SK-N-SH (cell line): ENCODE measurements at regions not wholly inside any gene's neighbourhood (a gene's known extent, or its start where the extent isn't known, plus 50 kb on each side); places are given as distances from the start of the nearest gene placed in this dataset.

Source experiments
- CTCF ChIA-PET: fragments of 300-600, 350-600 bp; formaldehyde crosslinking; extraction: SDS; loops from one replicate; lab custom pipeline; 2021; lab: Yijun Ruan, JAX
- POLR2A ChIA-PET: fragments of 350-600 bp; sonication (Branson Sonifier 250); formaldehyde crosslinking; extraction: SDS; loops from one replicate; lab custom pipeline; 2020; ENCODE audit warnings: antibody characterized with exemption, inconsistent platforms; lab: Yijun Ruan, JAX
- DNase-seq: peaks from one replicate; pipeline ENCODE4 v3.0.0; 2012
- H2AFZ ChIP-seq: fragments of 200-600 bp; sonication (generic); 2 replicates; pipeline ENCODE4 v1.8.1; 2016; ENCODE audit warnings: antibody characterized with exemption, mild to moderate bottlenecking, low read depth
- H3F3A ChIP-seq: fragments of 200-600 bp; sonication (generic); replicated peaks from 2 replicates; pipeline ENCODE3; 2016; ENCODE audit warnings: antibody characterized with exemption, mild to moderate bottlenecking; ENCODE audit not compliant: insufficient read depth
- H3K27ac ChIP-seq, 2 experiments: fragments of 200-500 bp in 1 of 2; fragments of 200-600 bp in 1 of 2; sonication (Bioruptor generic) in 1 of 2; sonication (generic), shearing (Covaris generic) in 1 of 2; 2 replicates each; pipeline versions ENCODE4 v1.5.1 to v1.6.1; 2014 to 2016; ENCODE audit warnings: low read depth in 2 of 2, inconsistent platforms in 1 of 2, low read length in 1 of 2, mild to moderate bottlenecking in 1 of 2, mixed read lengths in 1 of 2
- H3K27me3 ChIP-seq: fragments of 200-600 bp; sonication (generic), shearing (Covaris generic); 2 replicates; pipeline ENCODE4 v1.6.1; 2016; ENCODE audit warnings: mixed run types; ENCODE audit not compliant: insufficient read depth
- H3K36me3 ChIP-seq, 2 experiments: fragments of 200-500 bp in 1 of 2; fragments of 200-600 bp in 1 of 2; sonication (Bioruptor generic) in 1 of 2; sonication (generic) in 1 of 2; replicated peaks in 1 of 2; 2 replicates each; pipeline versions ENCODE3 to v1.5.1; 2014 to 2016; ENCODE audit warnings: low read length in 1 of 2, mild to moderate bottlenecking in 1 of 2; ENCODE audit not compliant: insufficient read depth in 2 of 2, control insufficient read depth in 1 of 2
- H3K4me1 ChIP-seq, 2 experiments: fragments of 200-500 bp in 1 of 2; fragments of 200-600 bp in 1 of 2; sonication (Bioruptor generic) in 1 of 2; sonication (generic), shearing (Covaris generic) in 1 of 2; 2 replicates each; pipeline versions ENCODE4 v1.5.1 to v1.6.1; 2014 to 2016; ENCODE audit warnings: low read depth in 1 of 2, low read length in 1 of 2, mixed run types in 1 of 2; ENCODE audit not compliant: insufficient read depth in 2 of 2, control insufficient read depth in 1 of 2
- H3K4me2 ChIP-seq: fragments of 200-600 bp; sonication (generic), shearing (Covaris generic); 2 replicates; pipeline ENCODE4 v1.6.1; 2017; ENCODE audit warnings: mixed run types
- H3K4me3 ChIP-seq, 2 experiments: fragments of 200-500 bp in 1 of 2; fragments of 200-600 bp in 1 of 2; sonication (Bioruptor generic) in 1 of 2; sonication (generic), shearing (Covaris generic) in 1 of 2; 2 replicates each; pipeline versions ENCODE4 v1.5.1 to v1.8.1; 2014 to 2016; ENCODE audit warnings: low read depth in 2 of 2, inconsistent platforms in 1 of 2, low read length in 1 of 2, mild to moderate bottlenecking in 1 of 2, mixed read lengths in 1 of 2, moderate library complexity in 1 of 2
- H3K79me2 ChIP-seq: fragments of 200-600 bp; sonication (generic); 2 replicates; pipeline ENCODE4 v1.8.1; 2017; ENCODE audit warnings: mild to moderate bottlenecking; ENCODE audit not compliant: insufficient read depth
- H3K9ac ChIP-seq: fragments of 200-600 bp; sonication (generic); 2 replicates; pipeline ENCODE4 v1.6.1; 2017; ENCODE audit warnings: mixed run types
- H3K9me2 ChIP-seq: fragments of 200-600 bp; sonication (generic); 2 replicates; pipeline ENCODE4 v1.6.1; 2017; ENCODE audit warnings: mixed run types
- H3K9me3 ChIP-seq: fragments of 200-600 bp; sonication (generic); 2 replicates; pipeline ENCODE4 v1.6.1; 2017; ENCODE audit warnings: mixed run types, mild to moderate bottlenecking, moderate library complexity
- H4K20me1 ChIP-seq: fragments of 200-600 bp; sonication (generic); 2 replicates; pipeline ENCODE4 v1.6.1; 2017; ENCODE audit warnings: mild to moderate bottlenecking, mixed run types; ENCODE audit not compliant: insufficient read depth
- ELF1 ChIP-seq: IDR thresholded peaks from 2 replicates; pipeline ENCODE4 v1.4.0; 2012
- FOXM1 ChIP-seq: IDR thresholded peaks from 2 replicates; pipeline ENCODE4 v1.4.0; 2012; ENCODE audit warnings: low read depth, mild to moderate bottlenecking
- IRF3 ChIP-seq: fragments of 150-350 bp; IDR thresholded peaks from 2 replicates; pipeline ENCODE4 v1.6.1; 2016; ENCODE audit warnings: mild to moderate bottlenecking, low read depth, low read length
- MAX ChIP-seq: IDR thresholded peaks from 2 replicates; pipeline ENCODE4 v1.4.0; 2012; ENCODE audit warnings: low read depth
- MXI1 ChIP-seq: IDR thresholded peaks from 2 replicates; pipeline ENCODE4 v1.6.1; 2012; ENCODE audit warnings: mild to moderate bottlenecking, low read depth, low read length, improper control_type of control experiment
- NRF1 ChIP-seq: IDR thresholded peaks from 2 replicates; pipeline ENCODE4 v1.6.1; 2012; ENCODE audit warnings: low read depth, mild to moderate bottlenecking, low read length
- RCOR1 ChIP-seq: fragments of 150-350 bp; IDR thresholded peaks from 2 replicates; pipeline ENCODE4 v1.6.1; 2017; ENCODE audit warnings: antibody characterized with exemption, low read length
- RXRA ChIP-seq: IDR thresholded peaks from 2 replicates; pipeline ENCODE4 v1.4.0; 2012; ENCODE audit warnings: low read depth, mild to moderate bottlenecking, borderline replicate concordance
- WGBS: methylation state at CpG from one replicate; pipeline ENCODE4 v1.1.6; 2017; ENCODE audit warnings: low lambda C conversion rate; 5-methylcytosine and 5-hydroxymethylcytosine counted together
- TF ChIP-seq, protein P1 (sequence below): IDR thresholded peaks from 2 replicates; pipeline ENCODE4; 2012
- TF ChIP-seq, protein P2 (sequence below): IDR thresholded peaks from 2 replicates; pipeline ENCODE4 v1.4.0; 2012; ENCODE audit warnings: low read depth, borderline replicate concordance

DNA sequence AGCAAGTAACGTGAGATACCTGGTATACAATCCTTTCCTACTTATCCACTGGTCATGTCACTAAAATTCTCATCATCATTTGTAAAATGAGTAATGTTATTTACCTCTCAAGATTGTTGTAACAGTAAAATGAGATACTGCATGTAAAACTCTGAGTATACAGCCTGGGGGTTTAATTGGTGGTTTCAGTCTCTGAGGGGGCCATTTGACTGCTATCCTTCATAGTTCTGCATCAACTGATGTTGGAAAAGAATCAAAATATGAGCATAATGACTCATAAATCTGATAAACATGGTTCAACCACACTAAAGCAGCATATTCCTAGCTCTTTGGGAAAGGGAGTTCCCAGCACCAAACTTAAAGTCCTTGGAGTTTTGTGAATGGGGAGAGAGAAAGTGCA is 181.0 kb upstream of the GHR start:
- H3K36me3 ChIP-seq: no peaks in the 10 kb centered on the region
- no peak overlapping the region for H3K4me2 ChIP-seq
- no peaks in the 10 kb centered on the region for H3K9me3 ChIP-seq
- no peaks in the 10 kb centered on the region for H3K4me1 ChIP-seq
- H3K79me2 ChIP-seq: no peaks in the 10 kb centered on the region
- H4K20me1 ChIP-seq: no peaks in the 10 kb centered on the region
- no peak for DNase-seq
- no peak overlapping the region for H3K27ac ChIP-seq
- H3K9ac ChIP-seq: no peak overlapping the region
- no peak for TF ChIP-seq FOXM1
- no peak for TF ChIP-seq MXI1
- TF ChIP-seq ELF1: no peak
- TF ChIP-seq RCOR1: no peak
- TF ChIP-seq, all 33 proteins: peak for 0
- Histone ChIP-seq H3F3A (no peaks in the 10 kb centered on the region), H3K27me3 (no peaks in the 10 kb centered on the region), H3K4me3 (no peak overlapping the region), H2AFZ (no peak overlapping the region), H3K9me2 (no peaks in the 10 kb centered on the region)
- ChIA-PET CTCF (interaction anchor here (1.5 kb wide), 1 partner anchor 19 kb away, joined by 3 read pairs; no protein-coding TSS in a partner anchor), POLR2A (no interaction called here)
- WGBS: 0% methylated on average over 1 of the region's 1 CpG

GRCh38 chr5:42242881-42243485 is 180.3 kb upstream of the GHR start:
- H3K27me3 ChIP-seq: no peaks in the 10 kb centered on the region
- no peaks in the 10 kb centered on the region for H3K79me2 ChIP-seq
- no peak overlapping the region for H3K27ac ChIP-seq
- no peak for TF ChIP-seq IRF3
- no peak for TF ChIP-seq MXI1
- TF ChIP-seq MAX: no peak
- TF ChIP-seq, protein P1, sequence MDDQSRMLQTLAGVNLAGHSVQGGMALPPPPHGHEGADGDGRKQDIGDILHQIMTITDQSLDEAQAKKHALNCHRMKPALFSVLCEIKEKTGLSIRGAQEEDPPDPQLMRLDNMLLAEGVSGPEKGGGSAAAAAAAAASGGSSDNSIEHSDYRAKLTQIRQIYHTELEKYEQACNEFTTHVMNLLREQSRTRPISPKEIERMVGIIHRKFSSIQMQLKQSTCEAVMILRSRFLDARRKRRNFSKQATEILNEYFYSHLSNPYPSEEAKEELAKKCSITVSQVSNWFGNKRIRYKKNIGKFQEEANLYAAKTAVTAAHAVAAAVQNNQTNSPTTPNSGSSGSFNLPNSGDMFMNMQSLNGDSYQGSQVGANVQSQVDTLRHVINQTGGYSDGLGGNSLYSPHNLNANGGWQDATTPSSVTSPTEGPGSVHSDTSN: no peak
- TF ChIP-seq, protein P2, sequence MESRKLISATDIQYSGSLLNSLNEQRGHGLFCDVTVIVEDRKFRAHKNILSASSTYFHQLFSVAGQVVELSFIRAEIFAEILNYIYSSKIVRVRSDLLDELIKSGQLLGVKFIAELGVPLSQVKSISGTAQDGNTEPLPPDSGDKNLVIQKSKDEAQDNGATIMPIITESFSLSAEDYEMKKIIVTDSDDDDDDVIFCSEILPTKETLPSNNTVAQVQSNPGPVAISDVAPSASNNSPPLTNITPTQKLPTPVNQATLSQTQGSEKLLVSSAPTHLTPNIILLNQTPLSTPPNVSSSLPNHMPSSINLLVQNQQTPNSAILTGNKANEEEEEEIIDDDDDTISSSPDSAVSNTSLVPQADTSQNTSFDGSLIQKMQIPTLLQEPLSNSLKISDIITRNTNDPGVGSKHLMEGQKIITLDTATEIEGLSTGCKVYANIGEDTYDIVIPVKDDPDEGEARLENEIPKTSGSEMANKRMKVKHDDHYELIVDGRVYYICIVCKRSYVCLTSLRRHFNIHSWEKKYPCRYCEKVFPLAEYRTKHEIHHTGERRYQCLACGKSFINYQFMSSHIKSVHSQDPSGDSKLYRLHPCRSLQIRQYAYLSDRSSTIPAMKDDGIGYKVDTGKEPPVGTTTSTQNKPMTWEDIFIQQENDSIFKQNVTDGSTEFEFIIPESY: no peak
- TF ChIP-seq RCOR1: no peak
- TF ChIP-seq NRF1: no peak
- no peak for TF ChIP-seq RXRA
- ChIA-PET CTCF (interaction anchor here (1.5 kb wide), 1 partner anchor 20 kb away, joined by 3 read pairs; no protein-coding TSS in a partner anchor), POLR2A (no interaction called here)
- no peak overlapping the region for H2AFZ ChIP-seq
- no peaks in the 10 kb centered on the region for H3K4me1 ChIP-seq
- no peak for DNase-seq
- no peaks in the 10 kb centered on the region for H3F3A ChIP-seq
- H3K36me3 ChIP-seq: no peaks in the 10 kb centered on the region
- H3K9ac ChIP-seq: no peak overlapping the region
- H3K4me3 ChIP-seq: no peak overlapping the region
- H3K9me2 ChIP-seq: no peaks in the 10 kb centered on the region
- no peaks in the 10 kb centered on the region for H4K20me1 ChIP-seq
- H3K4me2 ChIP-seq: no peak overlapping the region
- WGBS: 0% methylated on average over 5 of the region's 5 CpGs
- H3K9me3 ChIP-seq: no peaks in the 10 kb centered on the region
